Breast epithelium (tissue), 3 donors: ENCODE measurements at regions not wholly inside any gene's neighbourhood (a gene's known extent, or its start where the extent isn't known, plus 50 kb on each side); places are given as distances from the start of the nearest gene placed in this dataset.

Experiments used
- POLR2A ChIP-seq: fragments of 450-650 bp; IDR thresholded peaks from one replicate; pipeline ENCODE4 v1.6.1; 2016; ENCODE audit warnings: antibody characterized with exemption, mild to moderate bottlenecking, moderate library complexity
- TF ChIP-seq, protein P1 (sequence below), 3 donors: fragments of 450-650 bp; IDR thresholded peaks; one replicate each; pipeline ENCODE4 v1.5.1; 2016 to 2017; ENCODE audit warnings: antibody characterized with exemption in 3 of 3, mild to moderate bottlenecking in 3 of 3, moderate library complexity in 3 of 3

DNA sequence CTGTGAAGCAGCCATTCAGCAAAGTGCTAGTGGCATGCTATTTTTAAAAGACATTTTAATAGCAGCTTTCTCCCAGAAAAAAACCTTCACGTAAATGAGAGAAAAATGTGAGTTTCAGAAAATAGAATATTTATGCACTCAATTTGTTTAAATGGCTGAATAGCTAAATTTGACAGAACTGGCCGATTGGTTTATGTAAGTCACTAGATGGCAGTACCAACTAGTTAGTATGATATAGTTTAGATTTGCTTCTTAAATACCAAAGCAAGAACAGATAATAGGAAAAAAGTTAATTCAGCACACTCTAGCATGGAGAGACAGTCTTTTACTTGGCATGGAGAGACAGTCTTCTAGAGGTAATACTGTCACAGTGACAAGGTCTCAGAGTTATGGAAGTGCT is 250.1 kb downstream of the SNCA start:
- TF ChIP-seq, protein P1, sequence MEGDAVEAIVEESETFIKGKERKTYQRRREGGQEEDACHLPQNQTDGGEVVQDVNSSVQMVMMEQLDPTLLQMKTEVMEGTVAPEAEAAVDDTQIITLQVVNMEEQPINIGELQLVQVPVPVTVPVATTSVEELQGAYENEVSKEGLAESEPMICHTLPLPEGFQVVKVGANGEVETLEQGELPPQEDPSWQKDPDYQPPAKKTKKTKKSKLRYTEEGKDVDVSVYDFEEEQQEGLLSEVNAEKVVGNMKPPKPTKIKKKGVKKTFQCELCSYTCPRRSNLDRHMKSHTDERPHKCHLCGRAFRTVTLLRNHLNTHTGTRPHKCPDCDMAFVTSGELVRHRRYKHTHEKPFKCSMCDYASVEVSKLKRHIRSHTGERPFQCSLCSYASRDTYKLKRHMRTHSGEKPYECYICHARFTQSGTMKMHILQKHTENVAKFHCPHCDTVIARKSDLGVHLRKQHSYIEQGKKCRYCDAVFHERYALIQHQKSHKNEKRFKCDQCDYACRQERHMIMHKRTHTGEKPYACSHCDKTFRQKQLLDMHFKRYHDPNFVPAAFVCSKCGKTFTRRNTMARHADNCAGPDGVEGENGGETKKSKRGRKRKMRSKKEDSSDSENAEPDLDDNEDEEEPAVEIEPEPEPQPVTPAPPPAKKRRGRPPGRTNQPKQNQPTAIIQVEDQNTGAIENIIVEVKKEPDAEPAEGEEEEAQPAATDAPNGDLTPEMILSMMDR (IDR thresholded peaks at IDR 0.05): no peak
- no peak for TF ChIP-seq POLR2A
